GM21737 (cell line): ENCODE measurements at regions not wholly inside any gene's neighbourhood (a gene's known extent, or its start where the extent isn't known, plus 50 kb on each side); places are given as distances from the start of the nearest gene placed in this dataset.

Source experiments
- ATAC-seq: cut with Tn5 transposase; IDR thresholded peaks from one replicate; pipeline ENCODE4 v1.9.1; 2021; ENCODE audit warnings: mild to moderate bottlenecking, moderate library complexity; ENCODE audit not compliant: unreplicated experiment

- ATAC-seq, result no peak
Measured at GRCh38 chr2:43109261-43109743, 117.1 kb downstream of the ZFP36L2 start.

- no peak for ATAC-seq
Measured at GRCh38 chr2:43107679-43108078, 118.7 kb downstream of the ZFP36L2 start.

GRCh38 chr2:43106559-43107527 lies 119.6 kb downstream of the ZFP36L2 start:
- ATAC-seq, result no peak

- ATAC-seq, result no peak
Measured at GRCh38 chr2:43105586-43106558, 120.5 kb downstream of the ZFP36L2 start.

GRCh38 chr2:43104763-43105162 lies 121.6 kb downstream of the ZFP36L2 start:
- ATAC-seq, result no peak

GRCh38 chr2:43104106-43104505 lies 122.3 kb downstream of the ZFP36L2 start:
- ATAC-seq, result no peak

- ATAC-seq, result no peak
Measured at GRCh38 chr2:43103093-43103404, 123.4 kb downstream of the ZFP36L2 start.

- no peak for ATAC-seq
Measured at GRCh38 chr2:43102366-43103092, 123.9 kb downstream of the ZFP36L2 start.

- no peak for ATAC-seq
Measured at GRCh38 chr2:43101751-43102150, 124.7 kb downstream of the ZFP36L2 start.

GRCh38 chr2:43100883-43101662 lies 125.3 kb downstream of the ZFP36L2 start:
- no peak for ATAC-seq

- no peak for ATAC-seq
Measured at GRCh38 chr2:43100362-43100882, 126.0 kb downstream of the ZFP36L2 start.

GRCh38 chr2:43099797-43100196 lies 126.6 kb downstream of the ZFP36L2 start:
- ATAC-seq, result no peak

GRCh38 chr2:43098539-43098938 lies 127.9 kb downstream of the ZFP36L2 start:
- ATAC-seq, result no peak

- ATAC-seq, result no peak
Measured at GRCh38 chr2:43097644-43098408, 128.6 kb downstream of the ZFP36L2 start.

GRCh38 chr2:43095533-43096295 lies 130.7 kb downstream of the ZFP36L2 start:
- no peak for ATAC-seq

- no peak for ATAC-seq
Measured at GRCh38 chr2:43092520-43093179, 133.8 kb downstream of the ZFP36L2 start.

- ATAC-seq, result no peak
Measured at GRCh38 chr2:43090317-43090716, 136.1 kb downstream of the ZFP36L2 start.
